ENCODE measurements at regions not wholly inside any gene's neighbourhood (a gene's known extent, or its start where the extent isn't known, plus 50 kb on each side); places are given as distances from the start of the nearest gene placed in this dataset.

GRCh38 chr4:156571146-156571545, 400.5 kb downstream of the PDGFC start:
- TF ChIP-seq MAX (IDR thresholded peaks at IDR 0.05), result no peak
- TF ChIP-seq HDAC2 (IDR thresholded peaks at IDR 0.05), result no peak
- no peak for TF ChIP-seq POLR2A (IDR thresholded peaks at IDR 0.05; ENCODE audit: low read length)
- TF ChIP-seq CHD4 (IDR thresholded peaks at IDR 0.05; ENCODE audit: borderline replicate concordance), result no peak
- TF ChIP-seq USF2 (IDR thresholded peaks at IDR 0.05), result no peak
- no peak for TF ChIP-seq RCOR1 (IDR thresholded peaks at IDR 0.05; ENCODE audit: low read depth, low read length)
- TF ChIP-seq HOXA7 (CRISPR knock-in tag; IDR thresholded peaks at IDR 0.05), result no peak
- no peak for TF ChIP-seq CTCF (IDR thresholded peaks at IDR 0.05)

Data from A549 (cell line).